ENCODE measurements at regions not wholly inside any gene's neighbourhood (a gene's known extent, or its start where the extent isn't known, plus 50 kb on each side); places are given as distances from the start of the nearest gene placed in this dataset.

DNA sequence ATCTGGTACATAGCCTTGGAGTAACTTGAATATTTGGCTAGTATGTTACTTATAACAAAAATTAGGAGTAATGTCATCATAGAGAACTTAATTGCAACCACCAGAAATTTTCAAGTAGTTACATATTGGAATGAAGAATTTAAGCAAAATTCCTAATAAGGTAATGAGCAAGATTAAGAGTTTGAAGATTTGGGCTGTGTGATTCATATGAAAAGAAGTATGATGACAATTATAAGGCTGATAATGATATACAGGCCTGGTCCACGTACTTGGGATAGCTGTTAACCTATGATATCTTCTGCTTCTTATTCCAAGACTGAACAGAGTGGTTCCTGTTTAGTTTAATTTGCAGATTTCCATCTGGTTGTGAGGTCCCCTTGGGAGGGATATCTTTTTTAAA, 463.9 kb downstream of the RAPGEF2 start:
- TF ChIP-seq CTCF (IDR thresholded peaks at IDR 0.05; ENCODE audit: borderline replicate concordance, extremely low read depth, low read length, poor library complexity, severe bottlenecking), result no peak
- no peak for TF ChIP-seq EZH2 (IDR thresholded peaks at IDR 0.05; ENCODE audit: borderline replicate concordance, low read depth, low read length, severe bottlenecking)
